Right renal pelvis (tissue), 4 donors: ENCODE measurements at regions not wholly inside any gene's neighbourhood (a gene's known extent, or its start where the extent isn't known, plus 50 kb on each side); places are given as distances from the start of the nearest gene placed in this dataset.
A peak's percentile ranks its signal among the peaks of the same experiment; 100 is the strongest.
"Not testable (repeated sequence)": the region's sequence is repeated elsewhere in the genome, so short reads cannot be mapped to it uniquely, and the experiment has no call there.

Experiments
- DNase-seq, 4 donors: peaks; one replicate each; pipeline ENCODE4 v3.0.0-alpha.2; 2013; ENCODE audit warnings: low read depth in 4 of 4, low spot score in 3 of 4, missing footprints in 1 of 4

DNA sequence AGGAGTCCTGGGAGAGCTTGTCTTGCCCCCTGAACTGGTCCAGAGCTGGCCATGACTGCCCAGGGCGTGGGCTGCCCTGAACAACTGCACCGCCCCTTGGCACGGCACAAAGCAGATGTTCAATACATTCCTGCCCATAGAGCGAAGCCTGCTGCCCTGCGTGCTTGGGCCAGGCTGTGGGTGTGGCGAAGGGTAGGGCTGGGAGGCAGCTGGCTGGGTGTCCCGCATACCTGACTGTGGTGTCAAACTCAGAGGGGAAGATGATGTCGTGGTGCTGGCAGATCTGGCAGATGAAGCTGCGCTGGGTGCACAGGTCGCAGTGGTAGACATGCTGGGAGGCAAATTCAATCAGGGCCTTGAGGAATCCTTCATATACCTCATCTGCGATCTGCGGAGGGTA lies 124.2 kb upstream of the SMURF2 start:
- DNase-seq, result no peak

DNA sequence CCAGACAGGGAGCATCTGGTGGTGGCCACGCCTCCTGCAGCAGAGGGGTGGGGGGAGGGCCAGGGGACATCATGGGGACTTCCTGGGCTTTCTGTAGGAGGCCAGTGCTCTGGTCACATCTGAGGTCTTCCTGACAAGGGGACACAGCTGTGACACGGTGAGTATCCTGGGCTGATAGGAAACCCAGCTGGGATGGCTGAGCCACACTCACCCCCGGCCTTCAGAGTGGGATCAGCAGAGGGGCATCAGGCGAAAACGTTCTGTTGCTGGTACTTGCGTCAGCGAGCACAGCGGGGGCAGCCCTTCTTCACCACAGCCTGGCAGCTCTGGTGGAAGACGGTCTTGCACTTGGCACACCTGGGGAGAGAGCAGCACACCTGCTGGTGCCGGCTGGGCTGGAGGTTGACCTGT lies 122.9 kb upstream of the SMURF2 start:
- no peak for DNase-seq

DNA sequence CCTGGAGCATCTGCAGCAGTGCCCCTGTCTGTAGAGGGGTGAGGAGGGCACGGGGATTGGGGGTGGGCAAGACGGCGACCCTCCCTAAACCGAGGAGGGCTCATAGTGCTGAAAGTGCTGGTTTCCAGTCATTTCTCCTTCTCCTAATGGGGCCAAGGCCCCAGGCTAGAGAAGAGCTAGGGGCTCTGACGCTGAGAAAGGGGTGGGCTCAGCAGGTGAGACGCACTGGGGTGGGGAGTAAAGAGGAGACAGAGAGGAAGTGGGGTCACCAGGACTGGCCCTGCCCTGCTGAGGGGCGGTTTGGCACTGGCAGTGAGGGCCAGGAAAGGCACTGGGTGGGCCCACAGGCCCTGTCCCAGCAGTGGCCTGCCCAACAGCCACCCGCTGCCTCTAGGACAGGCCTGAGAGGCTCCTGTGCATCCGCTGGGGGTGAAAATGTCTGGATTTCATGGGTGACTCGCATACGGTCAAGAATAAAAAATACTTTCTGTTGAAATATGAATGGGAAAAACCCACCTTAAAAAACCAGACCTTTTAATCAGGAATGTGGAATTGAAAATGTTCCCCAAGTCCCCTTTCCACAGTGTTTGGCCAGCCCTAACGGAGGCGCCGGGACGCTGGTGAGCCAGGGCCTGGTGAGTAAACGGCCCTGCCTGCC lies 122.4 kb upstream of the SMURF2 start:
- no peak for DNase-seq

DNA sequence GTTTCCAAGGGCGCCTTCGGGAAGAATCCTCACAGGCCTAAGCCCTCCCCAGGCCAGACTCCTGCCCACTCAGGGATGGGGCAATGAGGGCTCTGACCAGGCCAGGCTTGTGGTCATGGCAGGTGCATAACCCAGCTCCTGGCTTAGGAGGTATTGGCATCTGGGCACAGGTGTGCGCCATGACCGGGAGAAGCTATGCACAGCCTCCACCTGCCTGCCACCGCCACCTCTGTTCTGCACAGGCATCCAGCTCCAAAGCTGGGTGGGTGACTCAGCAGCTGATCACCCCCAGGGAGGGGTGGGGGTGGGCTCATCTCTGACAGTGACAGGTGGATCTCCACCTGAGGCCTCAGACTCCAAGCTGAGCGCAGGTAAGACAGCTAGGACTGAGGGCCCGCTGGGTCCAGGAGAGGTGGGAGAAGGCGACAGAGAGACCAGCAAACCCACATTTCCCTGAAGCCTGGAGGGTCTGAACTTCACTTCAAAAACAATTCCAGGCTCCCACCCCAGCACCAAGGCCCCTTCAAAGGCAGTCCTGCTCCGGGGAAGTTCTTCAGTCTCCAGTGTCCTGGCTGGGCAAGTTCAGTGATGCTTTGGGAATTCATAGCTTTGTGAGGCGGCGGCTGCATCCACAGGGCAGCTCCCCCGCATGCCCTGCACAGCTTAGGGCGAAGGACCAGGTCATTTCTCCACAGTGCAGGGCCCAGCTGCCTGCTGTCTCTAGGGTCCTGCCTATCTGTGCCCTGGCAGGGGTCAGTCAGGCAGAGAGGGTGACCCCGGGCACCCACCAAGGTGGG lies 121.6 kb upstream of the SMURF2 start:
- no peak for DNase-seq

DNA sequence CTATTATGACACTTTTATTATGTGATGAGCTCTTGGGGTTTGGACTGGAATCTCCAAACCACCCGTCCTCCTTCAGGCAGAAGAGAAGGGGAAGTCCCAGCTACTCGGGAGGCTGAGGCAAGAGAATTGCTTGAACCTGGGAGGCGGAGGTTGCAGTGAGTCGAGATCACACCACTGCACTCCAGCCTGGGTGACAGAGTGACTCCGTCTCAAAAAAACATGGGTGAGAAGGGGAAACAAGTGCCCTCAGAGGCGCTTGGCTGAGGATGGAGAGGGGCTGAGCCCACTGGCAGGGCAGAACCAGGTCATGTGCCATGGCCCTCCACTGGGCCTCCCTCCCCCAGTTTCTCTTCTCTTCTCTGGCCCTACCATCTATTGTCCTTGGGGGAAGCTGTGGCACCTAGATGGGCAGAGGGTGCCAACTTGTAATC lies 120.9 kb upstream of the SMURF2 start:
- DNase-seq, result no peak

DNA sequence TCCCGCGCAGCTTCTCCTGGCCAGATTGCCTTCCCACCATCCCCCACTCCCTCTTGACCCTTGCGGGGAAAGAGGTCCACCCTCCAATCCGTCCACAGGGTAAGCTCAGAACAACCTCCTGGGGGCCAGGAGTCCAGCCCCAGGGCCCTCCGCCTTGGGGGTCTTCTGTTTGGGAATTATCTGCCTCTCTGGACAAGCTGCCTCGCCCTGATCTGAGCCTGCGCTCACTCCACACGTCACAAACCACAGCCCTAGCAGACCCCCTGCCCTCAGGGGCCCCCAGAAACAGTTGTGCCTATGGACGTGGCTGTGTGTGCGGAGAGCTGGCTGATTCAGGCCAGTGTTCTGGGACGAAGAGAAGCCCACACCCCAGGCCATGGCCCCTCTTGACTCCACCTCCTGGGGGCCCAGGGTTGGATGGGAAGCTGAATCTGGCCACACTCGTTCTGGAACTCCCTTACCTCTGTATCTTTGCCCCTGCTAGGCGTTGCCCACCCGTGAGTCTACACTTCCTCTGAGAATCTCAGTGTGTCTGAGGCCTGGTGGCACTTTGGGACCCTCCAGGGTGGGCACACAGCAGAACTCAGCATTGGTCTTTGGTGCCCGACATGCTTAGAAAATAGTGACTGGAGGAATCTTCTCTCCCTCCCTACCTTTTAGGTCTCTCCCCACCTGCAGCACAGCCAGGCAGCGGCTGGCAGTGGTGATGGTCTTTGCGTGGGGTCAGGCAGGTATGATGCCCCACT lies 119.9 kb upstream of the SMURF2 start:
- no peak for DNase-seq

DNA sequence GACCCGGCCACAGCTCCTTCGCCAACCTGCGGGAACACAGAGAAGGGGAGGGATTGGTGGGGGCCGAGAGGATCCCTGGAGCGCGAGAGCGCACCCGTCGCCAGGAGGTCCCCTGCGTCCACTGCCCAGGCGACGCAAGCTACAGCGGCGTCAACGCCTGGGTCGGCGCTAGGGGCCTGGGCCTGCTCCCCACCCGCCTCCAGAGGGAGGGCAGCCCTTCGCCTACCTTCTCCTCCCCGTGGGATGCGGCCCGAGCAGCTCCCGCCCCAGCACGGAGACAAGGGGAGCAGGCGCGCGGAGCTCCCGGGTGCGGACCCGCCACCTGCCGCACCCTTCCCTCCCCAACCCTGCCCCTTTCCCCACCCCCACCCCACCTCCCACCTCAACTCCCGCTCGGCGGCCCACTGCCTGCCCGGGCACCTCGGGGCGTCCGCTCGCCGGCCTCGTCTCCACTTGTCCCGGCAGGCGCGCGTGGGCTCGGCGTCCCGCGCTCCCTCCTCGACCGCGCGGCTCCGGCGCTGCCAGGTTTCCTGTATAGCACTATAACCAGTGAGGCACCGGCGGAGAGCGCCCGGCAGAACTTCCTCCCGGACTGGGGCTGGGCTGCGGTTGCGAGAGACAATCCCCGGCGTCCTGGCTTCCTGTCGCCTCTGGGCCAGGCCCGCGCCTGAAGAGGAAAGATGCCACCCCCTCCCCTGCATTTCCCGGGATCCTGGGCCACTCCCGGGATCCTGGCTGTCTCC lies 119.1 kb upstream of the SMURF2 start:
- no peak for DNase-seq

DNA sequence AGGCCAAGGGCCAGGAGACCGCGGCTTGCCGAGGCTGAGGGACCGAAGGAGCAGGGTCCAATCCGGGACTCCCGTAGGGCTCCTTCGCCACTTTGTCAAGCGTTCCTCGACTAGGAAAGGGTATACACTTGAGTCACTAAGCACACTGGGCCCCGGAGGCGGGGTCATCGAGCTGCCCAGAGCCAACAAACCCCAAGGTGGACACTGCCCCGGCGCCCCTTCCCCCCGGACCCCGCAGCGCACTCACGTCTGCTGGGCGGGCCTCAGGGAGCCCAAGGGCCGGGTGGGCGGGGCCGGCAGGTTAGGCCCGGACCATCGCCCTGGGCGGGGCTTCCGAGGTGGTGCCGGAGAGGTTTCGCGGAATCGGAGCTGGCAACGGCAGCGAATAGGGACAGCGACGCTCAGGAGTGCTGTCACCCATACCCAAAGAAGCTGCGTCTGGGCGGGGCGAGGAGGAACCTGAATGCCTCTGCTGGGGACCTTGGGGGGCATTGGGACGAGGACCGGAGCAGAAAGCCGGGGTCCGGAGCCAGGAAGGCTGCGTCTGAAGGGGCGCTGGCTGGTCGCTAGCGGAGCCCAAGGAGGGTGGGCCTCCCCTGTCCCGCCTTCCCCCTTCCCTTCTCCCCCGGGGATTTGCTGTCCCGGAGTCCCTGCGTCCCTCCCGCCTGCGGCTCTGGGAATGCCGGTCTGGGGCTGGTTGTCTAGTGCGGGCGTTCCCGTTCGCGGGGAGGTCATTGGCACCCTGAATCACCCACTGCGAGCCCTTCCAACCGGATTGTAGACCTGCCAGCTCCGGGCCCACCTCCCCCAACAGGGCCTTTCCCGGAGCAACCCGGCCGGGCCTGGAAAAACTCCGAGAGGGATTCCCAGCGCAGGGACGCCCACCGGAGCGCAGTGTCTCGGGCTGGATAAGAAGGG lies 118.2 kb upstream of the SMURF2 start:
- no peak for DNase-seq

DNA sequence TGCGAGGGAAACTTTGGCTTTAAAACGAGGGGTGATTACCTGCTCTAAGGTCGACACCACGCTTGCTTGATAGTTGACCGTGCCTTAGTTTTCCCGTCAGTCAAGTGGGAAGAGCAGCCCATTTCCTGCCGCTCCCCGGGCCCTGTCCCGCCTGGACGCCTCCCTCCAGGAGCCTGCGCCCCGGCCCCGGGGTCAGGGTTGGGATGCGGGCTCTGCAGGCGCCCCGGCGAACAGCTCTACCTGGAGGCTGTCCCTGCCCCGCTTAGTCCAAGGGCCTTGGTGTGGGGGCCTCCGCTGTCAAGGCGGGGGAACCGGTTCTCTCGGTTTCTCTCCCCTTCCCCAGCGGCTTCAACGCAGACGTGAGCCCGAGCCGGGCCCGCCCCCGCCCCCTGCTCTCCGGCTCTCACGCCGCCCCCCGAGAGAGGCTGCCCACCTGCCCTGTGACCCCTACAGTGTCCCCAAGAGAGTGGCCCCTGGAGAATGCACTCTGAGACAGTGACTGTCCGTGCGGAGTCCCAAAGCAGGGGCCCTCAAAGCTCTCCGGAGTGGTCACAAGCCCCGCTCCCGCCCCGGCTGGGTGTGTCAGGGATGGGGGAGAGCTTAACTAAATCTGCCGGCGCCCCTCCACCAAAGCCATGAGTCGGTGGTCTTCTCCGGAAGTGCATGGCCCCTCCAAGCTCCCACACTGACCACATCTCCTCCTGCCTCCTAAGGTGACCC lies 117.4 kb upstream of the SMURF2 start:
- DNase-seq, result no peak

DNA sequence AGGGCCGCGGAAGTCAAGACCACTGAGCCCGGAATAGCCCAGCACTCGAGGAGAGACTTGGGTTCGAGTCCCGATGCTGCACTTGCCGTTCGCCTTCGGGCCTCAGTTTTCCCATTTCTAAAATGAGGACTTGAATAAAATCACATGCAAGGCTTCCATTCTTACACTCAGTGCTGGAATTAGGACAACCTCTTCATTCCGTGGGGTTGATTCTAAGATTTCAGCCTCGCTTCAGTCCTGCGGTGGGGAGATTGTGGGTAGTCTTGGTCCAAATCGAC lies 116.9 kb upstream of the SMURF2 start:
- not testable (repeated sequence) for DNase-seq

DNA sequence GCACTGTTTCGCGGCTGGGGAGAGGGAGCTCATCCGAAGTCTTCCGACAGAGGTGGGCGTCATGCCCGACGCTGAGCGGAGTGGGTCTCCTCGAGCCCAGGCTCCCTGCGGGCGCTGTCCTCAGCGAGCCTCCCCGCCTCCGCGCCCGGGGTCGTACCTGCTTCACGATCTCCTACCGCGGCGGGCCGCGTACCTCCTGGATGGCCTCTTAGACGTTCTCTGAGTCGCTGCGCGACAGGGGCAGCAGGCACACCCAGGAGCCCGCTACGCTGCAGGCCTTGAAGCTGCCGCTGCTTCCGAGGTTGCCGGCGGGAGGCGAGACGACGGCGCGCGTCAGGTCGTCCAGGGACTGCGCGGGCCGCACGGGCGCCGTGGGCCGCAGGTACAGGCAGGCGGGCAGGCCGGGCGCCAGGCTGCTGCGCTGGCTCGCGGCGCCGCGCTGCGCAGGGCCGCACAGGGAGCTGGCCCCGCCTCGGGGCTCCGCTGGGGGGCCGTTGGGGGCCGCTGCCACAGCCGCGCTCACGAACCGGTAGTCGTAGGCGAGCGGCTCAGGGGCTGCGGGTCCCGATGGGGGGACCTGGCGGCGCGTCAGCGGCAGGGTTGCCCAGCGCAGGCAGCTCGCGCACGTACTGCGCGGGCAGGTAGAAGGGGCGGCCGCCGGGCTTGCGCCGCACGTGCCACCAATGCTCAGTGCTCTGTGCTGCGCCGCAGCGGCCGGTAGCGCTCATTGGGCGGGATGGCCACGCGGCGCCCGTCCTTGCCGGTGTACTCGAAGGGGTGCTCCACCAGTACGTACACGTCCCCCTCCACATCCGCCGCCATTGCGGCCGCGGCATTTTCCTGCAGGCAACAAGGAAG lies 116.4 kb upstream of the SMURF2 start:
- DNase-seq, result no peak

DNA sequence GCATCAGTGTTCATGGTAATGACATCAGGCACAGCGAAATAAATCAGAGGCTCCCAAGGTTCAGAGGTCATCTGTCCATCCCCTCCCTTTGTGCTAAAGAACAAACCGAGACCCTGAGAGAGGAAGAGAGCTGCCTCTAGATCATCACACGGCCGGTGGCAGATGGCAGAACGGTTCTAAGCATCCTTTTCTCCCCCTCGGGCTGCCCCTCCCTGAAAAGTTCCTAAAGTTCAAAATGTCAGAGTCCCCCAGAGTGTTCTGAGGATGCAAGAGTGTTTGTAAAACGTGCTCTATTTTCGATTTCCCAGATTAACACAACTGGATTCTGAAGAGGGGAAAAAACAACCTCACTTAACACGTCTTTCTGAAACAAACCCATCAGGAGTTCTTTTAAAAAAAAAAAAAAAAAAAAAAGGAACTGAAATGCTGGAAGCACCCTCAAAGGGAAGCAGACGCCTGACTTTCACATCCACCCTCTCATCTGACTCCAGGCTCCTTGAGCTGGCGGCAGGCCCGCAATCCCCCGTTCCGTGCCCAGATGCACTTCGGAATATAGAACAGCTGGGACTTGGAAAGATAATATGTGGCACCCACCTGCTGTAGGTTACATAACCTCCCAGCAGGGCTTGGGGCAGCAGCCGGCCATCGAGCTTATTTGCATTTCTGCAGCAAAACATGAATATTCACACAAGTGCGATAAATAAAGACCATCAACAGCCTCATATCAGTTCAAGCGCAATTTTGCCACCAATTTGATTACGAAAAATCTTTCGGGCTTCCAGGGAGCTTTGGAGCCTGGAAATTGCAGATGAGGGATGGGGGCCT lies 115.5 kb upstream of the SMURF2 start:
- DNase-seq, result no peak

DNA sequence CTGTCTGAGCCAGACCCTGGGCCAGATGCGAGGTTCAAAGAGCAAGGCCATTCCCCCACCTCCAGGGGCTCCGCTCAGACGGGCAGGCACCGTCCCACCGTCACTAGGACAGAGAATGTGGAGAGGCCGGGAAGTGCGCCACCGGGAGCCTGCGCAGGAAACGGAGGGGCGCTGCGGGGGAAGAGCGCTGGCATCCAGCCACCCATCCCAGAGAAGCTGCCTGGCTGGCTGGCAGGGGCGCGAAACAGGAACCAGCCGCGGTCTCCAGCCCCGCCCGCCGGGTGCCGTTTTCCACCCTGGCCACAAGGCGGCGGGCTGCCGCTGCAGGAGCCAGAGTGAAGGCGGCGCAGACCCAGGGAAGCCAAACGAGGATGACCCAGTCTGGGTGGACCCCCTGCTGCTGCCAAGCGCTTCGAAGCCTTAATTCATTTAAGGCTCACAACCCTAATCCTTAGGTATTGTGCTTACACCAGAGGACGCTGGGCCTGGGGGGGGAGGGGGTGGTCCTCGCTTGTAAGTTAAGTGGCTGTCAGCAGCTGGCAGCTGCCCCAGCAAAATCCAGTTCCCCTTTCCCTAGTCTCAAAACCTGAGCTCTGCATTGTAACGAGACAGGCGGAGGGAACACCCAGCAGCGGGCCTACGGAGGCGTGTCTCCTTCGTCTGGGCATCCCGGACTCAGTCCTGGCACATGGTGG lies 114.8 kb upstream of the SMURF2 start:
- peak in 1 of 4 donors; percentile 59 for DNase-seq

DNA sequence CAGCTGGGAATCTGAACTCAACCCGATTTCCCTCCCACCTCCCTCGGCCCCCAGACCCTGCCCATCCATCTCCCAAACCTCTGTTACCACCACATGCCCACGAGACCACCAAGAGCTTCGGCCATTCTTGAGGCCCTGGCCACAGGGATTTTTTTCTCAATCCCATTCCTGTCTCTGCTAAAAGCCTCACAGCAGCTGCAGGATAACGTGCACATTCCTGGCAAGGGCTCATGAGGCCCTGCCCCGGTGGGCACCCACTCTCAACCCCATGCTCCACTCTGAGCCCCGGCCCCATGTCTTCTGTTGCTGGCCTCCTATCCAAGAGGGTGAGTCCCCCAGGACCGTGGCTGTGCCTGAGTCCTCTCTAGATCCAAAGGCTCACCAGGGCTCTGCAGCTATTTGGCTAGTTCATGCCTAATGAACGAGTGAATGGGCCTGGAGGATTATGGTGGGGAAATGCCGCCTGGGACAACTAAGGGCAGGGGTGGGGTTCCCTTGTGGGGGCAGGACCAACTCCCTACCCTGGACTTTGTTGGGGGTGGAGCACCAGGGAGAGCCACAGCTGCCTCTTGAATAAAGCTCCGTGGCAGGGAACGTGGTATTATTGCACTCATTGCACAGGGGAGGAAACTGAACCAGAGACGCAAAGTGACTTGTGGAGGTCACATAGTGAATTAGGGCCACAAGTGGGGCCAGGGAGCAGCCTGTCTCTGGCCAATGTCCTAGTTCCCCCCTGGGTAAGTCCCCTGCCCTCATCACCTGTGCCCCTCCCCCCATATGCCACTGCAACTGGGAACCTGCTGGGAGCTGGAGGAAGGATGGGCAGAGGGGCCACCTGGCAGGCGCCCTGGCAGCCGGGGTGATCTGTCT lies 113.8 kb upstream of the SMURF2 start:
- DNase-seq, result no peak

DNA sequence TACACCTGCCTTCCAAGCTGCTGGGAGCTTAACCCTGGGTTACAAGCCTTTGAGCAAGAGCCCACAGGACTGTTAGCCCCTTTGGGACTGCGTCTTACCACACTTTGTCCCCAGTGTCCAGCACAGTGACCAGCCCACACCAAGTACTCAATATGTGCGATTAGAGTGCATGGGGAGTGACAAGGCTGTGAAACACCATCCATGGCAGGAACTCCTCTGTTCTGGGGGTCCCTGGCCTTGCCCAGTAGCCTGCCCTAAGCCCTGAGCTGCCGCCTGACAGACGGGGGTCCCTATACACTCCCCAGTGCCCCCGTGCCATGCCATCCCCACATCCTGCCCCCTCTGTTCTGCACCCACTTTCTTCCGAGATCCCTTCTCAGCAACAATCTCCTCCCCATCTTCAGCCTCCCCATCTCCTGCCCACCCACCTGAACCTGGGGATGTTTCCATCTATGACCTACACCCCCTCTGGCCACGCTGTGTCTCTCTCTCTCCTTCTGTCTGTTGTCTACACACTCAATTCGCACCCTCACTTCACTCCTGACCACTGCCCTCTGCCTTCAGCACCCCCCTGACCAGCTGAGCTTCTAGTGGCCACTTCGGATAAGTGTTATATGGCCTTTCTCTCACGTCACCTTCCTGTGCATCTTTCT lies 112.9 kb upstream of the SMURF2 start:
- DNase-seq, result no peak
